ENCODE measurements at regions not wholly inside any gene's neighbourhood (a gene's known extent, or its start where the extent isn't known, plus 50 kb on each side); places are given as distances from the start of the nearest gene placed in this dataset.

DNA sequence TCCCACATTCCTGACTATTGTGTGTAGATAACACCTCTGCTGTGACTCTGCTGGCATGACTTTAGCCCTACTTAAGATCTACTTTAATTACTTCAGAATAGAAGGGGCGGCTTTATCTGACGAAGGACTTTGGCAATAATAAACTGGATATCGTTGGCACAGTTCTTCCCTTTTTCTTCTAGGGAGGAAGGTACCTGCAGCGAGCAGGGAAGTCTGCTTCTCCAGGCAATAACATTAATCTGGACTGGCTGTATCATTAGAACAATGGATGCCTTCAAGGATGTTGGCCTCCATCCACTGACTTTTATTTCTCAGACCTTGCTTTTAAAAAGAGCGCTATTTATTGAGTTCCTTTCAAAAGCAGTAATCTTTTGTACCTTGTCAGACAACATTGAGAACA, 172.6 kb upstream of the THSD7A start:
- no peaks in the 10 kb centered on the region for H3K9me3 ChIP-seq (replicated peaks; ENCODE audit: insufficient read depth, low read length)
- DNase-seq: no peak
- H3F3A ChIP-seq (ENCODE audit: insufficient read depth, low read length): no peaks in the 10 kb centered on the region
- H3K4me3 ChIP-seq (ENCODE audit: low read length): no peak overlapping the region
- H3K36me3 ChIP-seq (replicated peaks; ENCODE audit: insufficient read depth, low read length): no peaks in the 10 kb centered on the region
- H3K79me2 ChIP-seq (ENCODE audit: low read length): no peaks in the 10 kb centered on the region
- H3K4me1 ChIP-seq (ENCODE audit: low read length): no peaks in the 10 kb centered on the region
- H3K9ac ChIP-seq (ENCODE audit: low read length): no peak overlapping the region
- no peak for TF ChIP-seq EZH2phosphoT487 (IDR thresholded peaks at IDR 0.05; ENCODE audit: low read length)
- TF ChIP-seq, protein P1, sequence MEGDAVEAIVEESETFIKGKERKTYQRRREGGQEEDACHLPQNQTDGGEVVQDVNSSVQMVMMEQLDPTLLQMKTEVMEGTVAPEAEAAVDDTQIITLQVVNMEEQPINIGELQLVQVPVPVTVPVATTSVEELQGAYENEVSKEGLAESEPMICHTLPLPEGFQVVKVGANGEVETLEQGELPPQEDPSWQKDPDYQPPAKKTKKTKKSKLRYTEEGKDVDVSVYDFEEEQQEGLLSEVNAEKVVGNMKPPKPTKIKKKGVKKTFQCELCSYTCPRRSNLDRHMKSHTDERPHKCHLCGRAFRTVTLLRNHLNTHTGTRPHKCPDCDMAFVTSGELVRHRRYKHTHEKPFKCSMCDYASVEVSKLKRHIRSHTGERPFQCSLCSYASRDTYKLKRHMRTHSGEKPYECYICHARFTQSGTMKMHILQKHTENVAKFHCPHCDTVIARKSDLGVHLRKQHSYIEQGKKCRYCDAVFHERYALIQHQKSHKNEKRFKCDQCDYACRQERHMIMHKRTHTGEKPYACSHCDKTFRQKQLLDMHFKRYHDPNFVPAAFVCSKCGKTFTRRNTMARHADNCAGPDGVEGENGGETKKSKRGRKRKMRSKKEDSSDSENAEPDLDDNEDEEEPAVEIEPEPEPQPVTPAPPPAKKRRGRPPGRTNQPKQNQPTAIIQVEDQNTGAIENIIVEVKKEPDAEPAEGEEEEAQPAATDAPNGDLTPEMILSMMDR (IDR thresholded peaks at IDR 0.05; ENCODE audit: low read length): no peak
- TF ChIP-seq EZH2 (optimal IDR thresholded peaks at IDR 0.05; ENCODE audit: low read depth, low read length): no peak
- no peak overlapping the region for H3K27ac ChIP-seq (ENCODE audit: low read length)
- no peak overlapping the region for H3K4me2 ChIP-seq (ENCODE audit: low read depth, low read length)
- no peaks in the 10 kb centered on the region for H3K9me2 ChIP-seq (replicated peaks; ENCODE audit: insufficient read depth, low read length)
- H3K27me3 ChIP-seq (replicated peaks; ENCODE audit: insufficient read depth, low read length): no peaks in the 10 kb centered on the region
- no peaks in the 10 kb centered on the region for H4K20me1 ChIP-seq (ENCODE audit: insufficient read depth, low read length)
- no peak overlapping the region for H2AFZ ChIP-seq (ENCODE audit: low read length)

- Histone ChIP-seq H4K20me1 (ENCODE audit: insufficient read depth, low read length) (no peaks in the 10 kb centered on the region), H3K27ac (ENCODE audit: low read length) (no peak overlapping the region), H3K4me2 (ENCODE audit: low read depth, low read length) (no peak overlapping the region), H3K4me1 (ENCODE audit: low read length) (no peaks in the 10 kb centered on the region), H2AFZ (ENCODE audit: low read length) (no peak overlapping the region), H3F3A (ENCODE audit: insufficient read depth, low read length) (no peaks in the 10 kb centered on the region), H3K27me3 (replicated peaks; ENCODE audit: insufficient read depth, low read length) (no peaks in the 10 kb centered on the region), H3K79me2 (ENCODE audit: low read length) (no peaks in the 10 kb centered on the region), H3K36me3 (replicated peaks; ENCODE audit: insufficient read depth, low read length) (no peaks in the 10 kb centered on the region), H3K9me2 (replicated peaks; ENCODE audit: insufficient read depth, low read length) (no peaks in the 10 kb centered on the region), H3K9me3 (replicated peaks; ENCODE audit: insufficient read depth, low read length) (no peaks in the 10 kb centered on the region), H3K9ac (ENCODE audit: low read length) (no peak overlapping the region), H3K4me3 (ENCODE audit: low read length) (no peak overlapping the region)
- TF ChIP-seq, protein P1 (IDR thresholded peaks at IDR 0.05; ENCODE audit: low read length): no peak
- TF ChIP-seq EZH2 (optimal IDR thresholded peaks at IDR 0.05; ENCODE audit: low read depth, low read length) (no peak), EZH2phosphoT487 (IDR thresholded peaks at IDR 0.05; ENCODE audit: low read length) (no peak)
- DNase-seq: no peak
These were observed 175.6 kb upstream of the THSD7A start for GRCh38 chr7:12007576-12007975.

- no peaks in the 10 kb centered on the region for H3K4me1 ChIP-seq (ENCODE audit: low read length)
These were observed 182.0 kb upstream of the THSD7A start for GRCh38 chr7:12013983-12014382.

More at GRCh38 chr7:12013983-12014382, 182.0 kb upstream of the THSD7A start:
- Histone ChIP-seq H3K4me2 (ENCODE audit: low read depth, low read length) (no peak overlapping the region), H3K27me3 (replicated peaks; ENCODE audit: insufficient read depth, low read length) (no peaks in the 10 kb centered on the region), H3K79me2 (ENCODE audit: low read length) (no peaks in the 10 kb centered on the region), H2AFZ (ENCODE audit: low read length) (no peak overlapping the region), H3K27ac (ENCODE audit: low read length) (no peak overlapping the region), H3K9me2 (replicated peaks; ENCODE audit: insufficient read depth, low read length) (no peaks in the 10 kb centered on the region), H3F3A (ENCODE audit: insufficient read depth, low read length) (no peaks in the 10 kb centered on the region), H3K36me3 (replicated peaks; ENCODE audit: insufficient read depth, low read length) (no peaks in the 10 kb centered on the region), H4K20me1 (ENCODE audit: insufficient read depth, low read length) (no peaks in the 10 kb centered on the region), H3K9me3 (replicated peaks; ENCODE audit: insufficient read depth, low read length) (no peaks in the 10 kb centered on the region), H3K9ac (ENCODE audit: low read length) (no peak overlapping the region), H3K4me3 (ENCODE audit: low read length) (no peak overlapping the region)
- TF ChIP-seq EZH2phosphoT487 (IDR thresholded peaks at IDR 0.05; ENCODE audit: low read length) (no peak), EZH2 (optimal IDR thresholded peaks at IDR 0.05; ENCODE audit: low read depth, low read length) (no peak)
- TF ChIP-seq, protein P1 (IDR thresholded peaks at IDR 0.05; ENCODE audit: low read length): no peak
- no peak for DNase-seq

Data from MM.1S (cell line).